Brain microvascular endothelial cell (primary cell): ENCODE measurements at regions not wholly inside any gene's neighbourhood (a gene's known extent, or its start where the extent isn't known, plus 50 kb on each side); places are given as distances from the start of the nearest gene placed in this dataset.

ENCODE experiments used
- DNase-seq: peaks from one replicate; pipeline ENCODE4 v3.0.0-alpha.2; 2020
- H3K27ac ChIP-seq: fragments of 250-450 bp; sonication (Bioruptor Pico); 2 replicates; pipeline ENCODE4 v1.5.1; 2020; ENCODE audit warnings: mild to moderate bottlenecking, moderate library complexity
- H3K27me3 ChIP-seq: fragments of 250-450 bp; sonication (Bioruptor Pico); replicated peaks from 2 replicates; pipeline ENCODE4 v1.5.1; 2020; ENCODE audit warnings: mild to moderate bottlenecking
- H3K36me3 ChIP-seq: fragments of 250-450 bp; sonication (Bioruptor Pico); replicated peaks from 2 replicates; pipeline ENCODE4 v1.5.1; 2020; ENCODE audit warnings: mild to moderate bottlenecking
- H3K4me3 ChIP-seq: 2 replicates; pipeline ENCODE4 v1.5.1; 2011; ENCODE audit warnings: low read depth, mild to moderate bottlenecking, control low read depth, low read length, moderate library complexity
- in situ Hi-C: cut with HindIII; loops from 2 replicates; pipeline ENCODE4 v1.10.0; 2017; ENCODE audit warnings: low sequenced_read_pairs, low pct_ligation_motif_present
- TF ChIP-seq, protein P1 (sequence below): IDR thresholded peaks from 2 replicates; pipeline ENCODE4 v1.5.1; 2011; ENCODE audit warnings: low read depth, mild to moderate bottlenecking, moderate library complexity, low read length, control low read depth, inconsistent platforms; ENCODE audit errors: missing control alignments

DNA sequence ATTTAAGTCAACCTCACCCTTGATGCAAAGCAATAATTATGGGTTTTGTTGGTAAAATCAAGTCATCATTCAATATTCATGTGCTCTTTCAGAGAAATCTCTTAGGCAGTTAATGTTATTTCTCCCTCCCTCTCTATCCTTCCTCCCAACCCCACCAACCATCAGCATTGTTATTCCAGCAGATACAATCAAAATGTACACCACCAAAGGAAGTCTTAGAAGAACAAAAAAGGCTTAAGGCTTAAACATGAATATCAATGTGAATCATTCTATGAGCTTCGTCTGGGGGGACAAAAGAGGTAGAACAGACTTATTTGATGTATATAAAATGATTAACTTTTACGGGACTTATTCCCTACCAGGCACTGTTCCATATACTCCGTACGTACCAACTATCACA lies 404.4 kb downstream of the ARHGEF28 start:
- no peak overlapping the region for H3K4me3 ChIP-seq
- no peak for DNase-seq
- TF ChIP-seq, protein P1, sequence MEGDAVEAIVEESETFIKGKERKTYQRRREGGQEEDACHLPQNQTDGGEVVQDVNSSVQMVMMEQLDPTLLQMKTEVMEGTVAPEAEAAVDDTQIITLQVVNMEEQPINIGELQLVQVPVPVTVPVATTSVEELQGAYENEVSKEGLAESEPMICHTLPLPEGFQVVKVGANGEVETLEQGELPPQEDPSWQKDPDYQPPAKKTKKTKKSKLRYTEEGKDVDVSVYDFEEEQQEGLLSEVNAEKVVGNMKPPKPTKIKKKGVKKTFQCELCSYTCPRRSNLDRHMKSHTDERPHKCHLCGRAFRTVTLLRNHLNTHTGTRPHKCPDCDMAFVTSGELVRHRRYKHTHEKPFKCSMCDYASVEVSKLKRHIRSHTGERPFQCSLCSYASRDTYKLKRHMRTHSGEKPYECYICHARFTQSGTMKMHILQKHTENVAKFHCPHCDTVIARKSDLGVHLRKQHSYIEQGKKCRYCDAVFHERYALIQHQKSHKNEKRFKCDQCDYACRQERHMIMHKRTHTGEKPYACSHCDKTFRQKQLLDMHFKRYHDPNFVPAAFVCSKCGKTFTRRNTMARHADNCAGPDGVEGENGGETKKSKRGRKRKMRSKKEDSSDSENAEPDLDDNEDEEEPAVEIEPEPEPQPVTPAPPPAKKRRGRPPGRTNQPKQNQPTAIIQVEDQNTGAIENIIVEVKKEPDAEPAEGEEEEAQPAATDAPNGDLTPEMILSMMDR: no peak
- no peaks in the 10 kb centered on the region for H3K27me3 ChIP-seq
- H3K27ac ChIP-seq: no peak overlapping the region
- no peaks in the 10 kb centered on the region for H3K36me3 ChIP-seq
- in situ Hi-C loops: no loop called here

DNA sequence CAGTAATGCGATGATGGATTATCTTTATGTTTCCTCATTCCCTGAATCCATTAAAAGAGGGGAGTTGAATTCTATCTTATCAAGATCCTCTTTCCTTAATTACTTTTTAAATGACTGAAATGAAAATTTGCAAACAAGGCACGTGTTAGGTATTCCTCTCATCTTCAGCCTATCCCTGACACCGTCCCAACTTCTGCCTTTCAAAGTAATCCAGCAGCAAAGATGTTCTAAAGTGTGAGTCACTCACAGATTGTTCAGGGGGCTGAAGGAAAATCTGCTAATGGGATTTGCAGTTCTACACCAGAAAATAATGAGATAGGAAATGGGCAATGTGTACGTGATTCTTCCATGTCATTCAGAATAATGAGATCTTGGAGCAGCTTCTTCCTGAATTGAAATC lies 403.0 kb downstream of the ARHGEF28 start:
- Histone ChIP-seq H3K27me3 (no peaks in the 10 kb centered on the region), H3K36me3 (no peaks in the 10 kb centered on the region), H3K27ac (no peak overlapping the region), H3K4me3 (no peak overlapping the region)
- DNase-seq: no peak
- in situ Hi-C loops: no loop called here
- TF ChIP-seq, protein P1: no peak

DNA sequence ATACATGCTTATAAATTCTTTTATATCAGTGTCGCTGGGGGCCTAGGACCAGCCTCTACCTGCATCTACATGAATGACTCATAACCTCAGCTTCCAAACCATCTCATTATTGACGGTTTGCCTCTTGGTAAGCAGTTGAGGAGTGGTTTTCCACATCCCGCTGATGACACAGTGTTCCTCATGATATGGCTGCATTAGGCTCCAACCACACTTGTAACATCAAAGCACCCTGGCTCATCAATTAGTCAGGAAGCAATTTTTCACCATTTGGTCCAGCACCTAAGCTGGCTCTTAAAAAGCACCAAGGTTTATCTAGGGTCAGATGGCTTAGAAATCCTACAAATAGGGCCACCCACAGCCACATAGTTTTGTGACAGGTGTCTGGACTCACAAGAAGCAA lies 402.4 kb downstream of the ARHGEF28 start:
- no peak for DNase-seq
- Histone ChIP-seq H3K4me3 (no peak overlapping the region), H3K27me3 (no peaks in the 10 kb centered on the region), H3K36me3 (no peaks in the 10 kb centered on the region), H3K27ac (no peak overlapping the region)
- in situ Hi-C loops: no loop called here
- TF ChIP-seq, protein P1: no peak

DNA sequence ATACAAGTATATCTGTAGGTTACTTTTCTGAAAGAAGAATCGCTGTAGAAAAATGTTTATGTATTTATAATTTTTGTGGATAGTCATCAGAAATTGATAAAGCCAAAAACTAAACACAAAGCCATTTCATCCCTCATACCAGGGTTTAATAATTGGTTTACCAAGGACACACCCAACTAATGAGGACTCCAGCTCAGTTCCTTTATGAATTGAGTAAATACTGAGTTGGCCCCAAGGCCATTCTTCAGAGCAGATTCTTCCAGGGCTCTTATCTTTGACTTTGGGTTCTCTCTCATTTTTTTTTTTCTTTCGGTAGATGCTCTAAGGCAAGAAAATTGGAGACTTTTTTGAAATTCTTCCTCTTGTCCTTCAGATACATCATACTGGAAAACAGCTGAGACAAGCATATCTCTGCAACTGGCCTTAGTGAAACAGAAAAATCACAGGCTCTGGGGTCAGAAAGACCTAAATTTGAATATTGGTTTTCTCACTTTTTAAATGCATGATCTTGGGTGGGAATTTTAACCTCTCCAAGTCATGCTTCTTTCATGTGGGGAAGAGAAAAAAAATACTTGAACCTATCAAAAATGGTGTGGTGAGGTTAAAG lies 401.8 kb downstream of the ARHGEF28 start:
- Histone ChIP-seq H3K27me3 (no peaks in the 10 kb centered on the region), H3K36me3 (no peaks in the 10 kb centered on the region), H3K27ac (no peak overlapping the region), H3K4me3 (no peak overlapping the region)
- in situ Hi-C loops: no loop called here
- DNase-seq: no peak
- TF ChIP-seq, protein P1: no peak

DNA sequence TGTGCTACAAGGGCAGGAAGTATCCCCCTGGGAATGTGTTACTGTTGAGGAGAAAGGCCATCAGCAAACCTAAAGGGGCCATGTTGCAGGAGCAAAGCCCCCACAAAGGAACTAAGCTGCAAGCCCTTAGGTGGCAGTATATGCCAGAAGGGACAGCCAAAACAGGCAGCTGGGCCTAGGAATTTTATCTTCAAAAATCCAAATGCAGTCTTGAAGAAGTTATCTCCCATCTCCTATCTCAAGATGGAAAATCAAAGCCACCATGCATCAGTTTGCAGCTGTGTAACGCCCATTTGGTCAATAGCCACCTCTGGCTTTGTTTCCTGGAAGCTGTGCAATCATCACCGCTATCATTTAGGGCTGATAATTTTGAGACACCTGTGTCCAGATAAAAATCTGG lies 400.3 kb downstream of the ARHGEF28 start:
- Histone ChIP-seq H3K27me3 (no peaks in the 10 kb centered on the region), H3K27ac (no peak overlapping the region), H3K36me3 (no peaks in the 10 kb centered on the region), H3K4me3 (no peak overlapping the region)
- in situ Hi-C loops: no loop called here
- no peak for DNase-seq
- TF ChIP-seq, protein P1: no peak

DNA sequence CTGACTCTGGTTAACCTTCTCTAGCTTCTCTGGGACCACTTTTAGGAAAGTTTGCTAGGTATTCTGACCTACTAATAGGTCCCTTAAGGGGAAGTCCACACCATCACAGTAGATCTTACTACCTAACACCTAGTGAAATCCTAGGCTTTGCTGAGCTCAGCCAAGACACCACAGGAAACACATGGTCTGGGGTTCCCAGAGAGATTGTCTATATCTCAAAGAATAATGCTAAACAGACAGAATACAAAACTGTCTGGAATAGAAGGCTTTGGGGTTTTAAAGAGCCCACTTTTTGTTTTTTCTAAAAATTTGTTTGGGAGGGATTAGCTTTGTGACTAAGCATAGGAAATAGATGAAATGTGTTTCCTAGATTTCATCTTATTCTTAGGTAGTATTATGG lies 395.1 kb downstream of the ARHGEF28 start:
- DNase-seq: no peak
- TF ChIP-seq, protein P1: no peak
- Histone ChIP-seq H3K27ac (no peak overlapping the region), H3K27me3 (no peaks in the 10 kb centered on the region), H3K4me3 (no peak overlapping the region), H3K36me3 (no peaks in the 10 kb centered on the region)
- in situ Hi-C loops: no loop called here
